Mesenchymal stem cell (in vitro differentiated cells and primary cell): ENCODE measurements at regions not wholly inside any gene's neighbourhood (a gene's known extent, or its start where the extent isn't known, plus 50 kb on each side); places are given as distances from the start of the nearest gene placed in this dataset.

Experiments used
- DNase-seq: peaks from one replicate; pipeline ENCODE4 v3.0.0-alpha.2; 2013
- H2AFZ ChIP-seq: one replicate; pipeline ENCODE4 v1.6.1; 2013; ENCODE audit warnings: low read depth, mild to moderate bottlenecking, control low read depth, inconsistent platforms, low read length, moderate library complexity
- H2AK5ac ChIP-seq: 2 replicates; pipeline ENCODE4 v1.6.1; 2013; ENCODE audit warnings: low read length, moderate library complexity, mild to moderate bottlenecking, inconsistent platforms; ENCODE audit not compliant: severe bottlenecking
- H2BK120ac ChIP-seq: one replicate; pipeline ENCODE4 v1.6.1; 2013; ENCODE audit warnings: low read depth, mild to moderate bottlenecking, inconsistent platforms, low read length, moderate library complexity
- H2BK12ac ChIP-seq, 2 experiments: one replicate each; pipeline ENCODE4 v1.6.1; 2013; ENCODE audit warnings: inconsistent platforms in 2 of 2, low read length in 2 of 2, mild to moderate bottlenecking in 2 of 2, moderate library complexity in 2 of 2, control low read depth in 1 of 2
- H2BK15ac ChIP-seq: one replicate; pipeline ENCODE4 v1.6.1; 2013; ENCODE audit warnings: mild to moderate bottlenecking, low read depth, inconsistent platforms; ENCODE audit not compliant: poor library complexity, severe bottlenecking
- H2BK5ac ChIP-seq: 2 replicates; pipeline ENCODE4 v1.6.1; 2013; ENCODE audit warnings: low read depth, mild to moderate bottlenecking, low read length, control low read depth, inconsistent platforms; ENCODE audit not compliant: poor library complexity, severe bottlenecking
- H3K14ac ChIP-seq, 2 experiments: one replicate each; pipeline ENCODE4 v1.6.1; 2013; ENCODE audit warnings: inconsistent platforms in 2 of 2, low read length in 2 of 2, control low read depth in 1 of 2, mild to moderate bottlenecking in 1 of 2, moderate library complexity in 1 of 2
- H3K18ac ChIP-seq, 2 experiments: one replicate each; pipeline ENCODE4 v1.6.1; 2013; ENCODE audit warnings: inconsistent platforms in 2 of 2, low read length in 2 of 2, control low read depth in 1 of 2, low read depth in 1 of 2, mild to moderate bottlenecking in 1 of 2
- H3K23ac ChIP-seq, 2 experiments: one replicate each; pipeline ENCODE4 v1.6.1; 2013; ENCODE audit warnings: inconsistent platforms in 2 of 2, low read length in 2 of 2, mild to moderate bottlenecking in 2 of 2, moderate library complexity in 2 of 2, control low read depth in 1 of 2
- H3K27ac ChIP-seq: 2 replicates; pipeline ENCODE4 v1.5.1; 2013; ENCODE audit warnings: mild to moderate bottlenecking, moderate library complexity, low read length, control low read depth, inconsistent platforms; ENCODE audit not compliant: poor library complexity, severe bottlenecking
- H3K27me3 ChIP-seq, 2 experiments: 2 replicates each; pipeline versions ENCODE4 v1.6.1 to v1.7.0; 2013; ENCODE audit warnings: low read length in 2 of 2, mild to moderate bottlenecking in 2 of 2, moderate library complexity in 2 of 2, control low read depth in 1 of 2, inconsistent platforms in 1 of 2; ENCODE audit not compliant: control insufficient read depth in 1 of 2, insufficient read depth in 1 of 2
- H3K36me3 ChIP-seq, 2 experiments: 2 replicates each; pipeline versions ENCODE4 v1.6.1 to v1.7.0; 2013; ENCODE audit warnings: low read length in 2 of 2, control low read depth in 1 of 2, inconsistent platforms in 1 of 2, low read depth in 1 of 2, mild to moderate bottlenecking in 1 of 2; ENCODE audit not compliant: insufficient read depth in 2 of 2, control insufficient read depth in 1 of 2
- H3K4ac ChIP-seq, 2 experiments: one replicate each; pipeline ENCODE4 v1.6.1; 2013; ENCODE audit warnings: inconsistent platforms in 2 of 2, low read length in 2 of 2, mild to moderate bottlenecking in 2 of 2, moderate library complexity in 2 of 2, control low read depth in 1 of 2, low read depth in 1 of 2
- H3K4me1 ChIP-seq: 2 replicates; pipeline ENCODE4 v1.6.1; 2013; ENCODE audit warnings: low read depth, low read length, control low read depth; ENCODE audit not compliant: control insufficient read depth, insufficient read depth
- H3K4me2 ChIP-seq: 2 replicates; pipeline ENCODE4 v1.6.1; 2013; ENCODE audit warnings: low read length, mild to moderate bottlenecking, inconsistent platforms; ENCODE audit not compliant: poor library complexity, severe bottlenecking
- H3K4me3 ChIP-seq, 2 experiments: 2 replicates each; pipeline versions ENCODE4 v1.5.1 to v1.7.0; 2013; ENCODE audit warnings: low read length in 2 of 2, mild to moderate bottlenecking in 2 of 2, control low read depth in 1 of 2, low read depth in 1 of 2; ENCODE audit not compliant: insufficient read depth in 1 of 2
- H3K79me1 ChIP-seq: replicated peaks from 2 replicates; pipeline ENCODE4 v1.6.1; 2013; ENCODE audit warnings: mild to moderate bottlenecking, control low read depth, low read length, inconsistent platforms; ENCODE audit not compliant: poor library complexity, severe bottlenecking
- H3K9ac ChIP-seq: 2 replicates; pipeline ENCODE4 v1.7.0; 2013; ENCODE audit warnings: mild to moderate bottlenecking, low read length, moderate library complexity
- H3K9me3 ChIP-seq: 2 replicates; pipeline ENCODE4 v1.7.0; 2013; ENCODE audit warnings: mild to moderate bottlenecking, low read length; ENCODE audit not compliant: control insufficient read depth
- H4K8ac ChIP-seq: one replicate; pipeline ENCODE4 v1.6.1; 2013; ENCODE audit warnings: inconsistent platforms, mild to moderate bottlenecking, low read length, moderate library complexity
- H4K91ac ChIP-seq: one replicate; pipeline ENCODE4 v1.6.1; 2013; ENCODE audit warnings: mild to moderate bottlenecking, low read length, inconsistent platforms
- WGBS: methylation state at CpG from one replicate; pipeline ENCODE4 v1.1.7; 2013; ENCODE audit warnings: mixed read lengths; 5-methylcytosine and 5-hydroxymethylcytosine counted together

- H3K14ac ChIP-seq: no peak overlapping the region
Measured at GRCh38 chrX:40182615-40183014, 84.9 kb upstream of the BCOR start.

GRCh38 chrX:40182095-40182494, 84.3 kb upstream of the BCOR start:
- no peak overlapping the region for H3K4me2 ChIP-seq
- H3K23ac ChIP-seq: no peak overlapping the region
- H2BK12ac ChIP-seq: no peak overlapping the region
- H3K4me3 ChIP-seq: no peak overlapping the region
- H3K79me1 ChIP-seq: no peaks in the 10 kb centered on the region
- H4K91ac ChIP-seq: no peak overlapping the region
- H3K9ac ChIP-seq: no peak overlapping the region
- peaks cover 0 to 4% of the 10 kb centered on the region in 2 experiments for H3K27me3 ChIP-seq
- no peak overlapping the region for H2AK5ac ChIP-seq
- H2AFZ ChIP-seq: no peak overlapping the region
- peaks cover 1% of the 10 kb centered on the region for H3K4me1 ChIP-seq
- WGBS: 90% methylated on average over 4 of the region's 7 CpGs
- H2BK5ac ChIP-seq: no peak overlapping the region
- no peak overlapping the region for H4K8ac ChIP-seq
- no peak overlapping the region for H2BK120ac ChIP-seq
- no peak for DNase-seq
- H3K14ac ChIP-seq: no peak overlapping the region
- peaks cover 19% of the 10 kb centered on the region for H3K9me3 ChIP-seq
- no peak overlapping the region for H3K27ac ChIP-seq
- H3K36me3 ChIP-seq: no peaks in the 10 kb centered on the region
- H3K18ac ChIP-seq: no peak overlapping the region
- no peak overlapping the region for H2BK15ac ChIP-seq
- no peak overlapping the region for H3K4ac ChIP-seq

More at GRCh38 chrX:40182615-40183014, 84.9 kb upstream of the BCOR start:
- H2AK5ac ChIP-seq: no peak overlapping the region
- DNase-seq: no peak
- no peak overlapping the region for H4K8ac ChIP-seq
- peaks cover 0 to 4% of the 10 kb centered on the region in 2 experiments for H3K27me3 ChIP-seq
- no peak overlapping the region for H3K18ac ChIP-seq
- no peak overlapping the region for H4K91ac ChIP-seq
- no peak overlapping the region for H2BK12ac ChIP-seq
- H2BK120ac ChIP-seq: no peak overlapping the region
- H3K4me2 ChIP-seq: no peak overlapping the region
- no peak overlapping the region for H3K27ac ChIP-seq
- H3K4me3 ChIP-seq: no peak overlapping the region
- no peaks in the 10 kb centered on the region for H3K79me1 ChIP-seq
- H3K9ac ChIP-seq: no peak overlapping the region
- peaks cover 19% of the 10 kb centered on the region for H3K9me3 ChIP-seq
- WGBS: 85% methylated on average over 1 of the region's 2 CpGs
- H2BK15ac ChIP-seq: no peak overlapping the region
- H3K36me3 ChIP-seq: no peaks in the 10 kb centered on the region
- no peaks in the 10 kb centered on the region for H3K4me1 ChIP-seq
- H2BK5ac ChIP-seq: no peak overlapping the region
- no peak overlapping the region for H3K4ac ChIP-seq
- H2AFZ ChIP-seq: no peak overlapping the region
- no peak overlapping the region for H3K23ac ChIP-seq

- no peak overlapping the region for H3K14ac ChIP-seq
- no peak overlapping the region for H4K91ac ChIP-seq
- no peak overlapping the region for H3K9ac ChIP-seq
- no peak overlapping the region for H2AK5ac ChIP-seq
- H3K4ac ChIP-seq: no peak overlapping the region
- no peak overlapping the region for H3K27ac ChIP-seq
- H3K4me1 ChIP-seq: peaks cover 3% of the 10 kb centered on the region
- no peak overlapping the region for H2BK5ac ChIP-seq
- H3K4me3 ChIP-seq: no peak overlapping the region
- WGBS: 54% methylated on average over 5 of the region's 7 CpGs
- H3K27me3 ChIP-seq: peaks cover 0 to 15% of the 10 kb centered on the region in 2 experiments
- H2BK12ac ChIP-seq: no peak overlapping the region
- H4K8ac ChIP-seq: no peak overlapping the region
- H2BK15ac ChIP-seq: no peak overlapping the region
- no peak overlapping the region for H2BK120ac ChIP-seq
- H3K36me3 ChIP-seq: no peaks in the 10 kb centered on the region
- no peak overlapping the region for H3K23ac ChIP-seq
- no peak overlapping the region for H3K18ac ChIP-seq
- peaks cover 6% of the 10 kb centered on the region for H3K9me3 ChIP-seq
- no peak overlapping the region for H3K4me2 ChIP-seq
- no peaks in the 10 kb centered on the region for H3K79me1 ChIP-seq
- DNase-seq: no peak
- no peak overlapping the region for H2AFZ ChIP-seq
Measured at GRCh38 chrX:40179283-40179682, 81.5 kb upstream of the BCOR start.

- H2BK120ac ChIP-seq: no peak overlapping the region
- no peak overlapping the region for H4K91ac ChIP-seq
- no peak overlapping the region for H3K9ac ChIP-seq
- no peak overlapping the region for H3K14ac ChIP-seq
- H3K9me3 ChIP-seq: no peaks in the 10 kb centered on the region
- H3K4me1 ChIP-seq: peaks cover 8% of the 10 kb centered on the region
- peaks cover 2% of the 10 kb centered on the region for H3K79me1 ChIP-seq
- no peak overlapping the region for H2AK5ac ChIP-seq
- H3K4ac ChIP-seq: no peak overlapping the region
- H3K27me3 ChIP-seq: peaks cover 0 to 26% of the 10 kb centered on the region in 2 experiments
- no peak overlapping the region for H2AFZ ChIP-seq
- H4K8ac ChIP-seq: peak overlapping the region; percentile 23
- H2BK12ac ChIP-seq: no peak overlapping the region
- H3K4me2 ChIP-seq: no peak overlapping the region
- no peak overlapping the region for H3K27ac ChIP-seq
- DNase-seq: no peak
- no peak overlapping the region for H2BK15ac ChIP-seq
- WGBS: 93% methylated on average over 13 of the region's 14 CpGs
- H3K4me3 ChIP-seq: no peak overlapping the region
- no peaks in the 10 kb centered on the region for H3K36me3 ChIP-seq
- peak overlapping the region in 1 of 2 experiments; percentile 18 for H3K18ac ChIP-seq
- H2BK5ac ChIP-seq: no peak overlapping the region
- H3K23ac ChIP-seq: no peak overlapping the region
Measured at GRCh38 chrX:40177942-40178715, 80.4 kb upstream of the BCOR start.
